ENCODE measurements at regions not wholly inside any gene's neighbourhood (a gene's known extent, or its start where the extent isn't known, plus 50 kb on each side); places are given as distances from the start of the nearest gene placed in this dataset.

DNA sequence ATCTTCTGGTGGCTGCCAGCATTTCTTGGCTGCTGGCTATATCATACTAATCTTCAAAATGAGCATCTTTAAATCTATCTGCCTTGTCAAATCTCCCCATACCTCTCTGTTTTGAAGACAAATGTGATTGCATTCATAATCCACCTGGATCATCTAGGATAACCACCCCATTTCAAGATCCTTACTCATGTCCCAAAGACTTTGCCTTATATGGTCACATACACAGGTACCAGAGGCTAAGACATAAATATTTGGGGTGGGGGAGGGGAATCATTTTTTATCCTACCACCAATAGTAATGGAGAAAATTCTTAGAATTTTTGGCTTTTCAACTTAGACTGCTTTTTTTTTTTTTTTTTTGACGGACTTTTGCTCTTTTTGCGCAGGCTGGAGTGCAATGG, 970.8 kb downstream of the PLOD2 start:
- TF ChIP-seq POLR2A (IDR thresholded peaks at IDR 0.05) (no peak), CTCF (IDR thresholded peaks at IDR 0.05) (no peak)

Data from body of pancreas (tissue), 4 donors.